Neural progenitor cell (in vitro differentiated cells): ENCODE measurements at regions not wholly inside any gene's neighbourhood (a gene's known extent, or its start where the extent isn't known, plus 50 kb on each side); places are given as distances from the start of the nearest gene placed in this dataset.

Experiments
- EZH2 ChIP-seq: fragments of 200-600 bp; sonication (generic); IDR thresholded peaks from 2 replicates; pipeline ENCODE4 v1.6.1; 2017; ENCODE audit warnings: antibody characterized with exemption, mild to moderate bottlenecking, moderate library complexity
- EZH2phosphoT487 ChIP-seq: fragments of 200-600 bp; sonication (generic); IDR thresholded peaks from 2 replicates; pipeline ENCODE4 v1.6.1; 2017; ENCODE audit warnings: antibody characterized with exemption
- TF ChIP-seq, protein P1 (sequence below): fragments of 200-600 bp; sonication (generic); IDR thresholded peaks from 2 replicates; pipeline ENCODE4 v1.5.1; 2017; ENCODE audit warnings: antibody characterized with exemption, mild to moderate bottlenecking

GRCh38 chr3:118781232-118781631, 253.4 kb downstream of the IGSF11 start:
- TF ChIP-seq, protein P1, sequence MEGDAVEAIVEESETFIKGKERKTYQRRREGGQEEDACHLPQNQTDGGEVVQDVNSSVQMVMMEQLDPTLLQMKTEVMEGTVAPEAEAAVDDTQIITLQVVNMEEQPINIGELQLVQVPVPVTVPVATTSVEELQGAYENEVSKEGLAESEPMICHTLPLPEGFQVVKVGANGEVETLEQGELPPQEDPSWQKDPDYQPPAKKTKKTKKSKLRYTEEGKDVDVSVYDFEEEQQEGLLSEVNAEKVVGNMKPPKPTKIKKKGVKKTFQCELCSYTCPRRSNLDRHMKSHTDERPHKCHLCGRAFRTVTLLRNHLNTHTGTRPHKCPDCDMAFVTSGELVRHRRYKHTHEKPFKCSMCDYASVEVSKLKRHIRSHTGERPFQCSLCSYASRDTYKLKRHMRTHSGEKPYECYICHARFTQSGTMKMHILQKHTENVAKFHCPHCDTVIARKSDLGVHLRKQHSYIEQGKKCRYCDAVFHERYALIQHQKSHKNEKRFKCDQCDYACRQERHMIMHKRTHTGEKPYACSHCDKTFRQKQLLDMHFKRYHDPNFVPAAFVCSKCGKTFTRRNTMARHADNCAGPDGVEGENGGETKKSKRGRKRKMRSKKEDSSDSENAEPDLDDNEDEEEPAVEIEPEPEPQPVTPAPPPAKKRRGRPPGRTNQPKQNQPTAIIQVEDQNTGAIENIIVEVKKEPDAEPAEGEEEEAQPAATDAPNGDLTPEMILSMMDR: no peak
- TF ChIP-seq EZH2phosphoT487: no peak
- TF ChIP-seq EZH2: no peak
